Uterus (tissue), 3 donors: ENCODE measurements at regions not wholly inside any gene's neighbourhood (a gene's known extent, or its start where the extent isn't known, plus 50 kb on each side); places are given as distances from the start of the nearest gene placed in this dataset.

Source experiments
- DNase-seq, 2 donors: peaks; one replicate each; pipeline ENCODE4 v3.0.0-alpha.2; 2019 to 2020
- H3K27ac ChIP-seq, 2 donors: fragments of 200-600 bp; sonication (generic); 1 replicate in 1 of 2; 2 replicates in 1 of 2; pipeline ENCODE4 v1.5.1; 2016 to 2018
- H3K27me3 ChIP-seq, 2 donors: fragments of 200-600 bp; sonication (generic); one replicate each; pipeline ENCODE4 v1.5.1; 2018 to 2019; ENCODE audit warnings: control low read depth in 1 of 2
- H3K36me3 ChIP-seq, 2 donors: fragments of 200-600 bp; sonication (generic); one replicate each; pipeline ENCODE4 v1.5.1; 2019; ENCODE audit warnings: control low read depth in 1 of 2
- H3K4me1 ChIP-seq, 2 donors: fragments of 200-600 bp; sonication (generic); one replicate each; pipeline ENCODE4 v1.5.1; 2018 to 2019; ENCODE audit warnings: control low read depth in 1 of 2
- H3K4me3 ChIP-seq, 2 donors: fragments of 200-600 bp; sonication (generic); 1 replicate in 1 of 2; 2 replicates in 1 of 2; pipeline ENCODE4 v1.5.1; 2018 to 2019; ENCODE audit warnings: mild to moderate bottlenecking in 1 of 2
- H3K9me3 ChIP-seq, 2 donors: fragments of 200-600 bp; sonication (generic); one replicate each; pipeline ENCODE4 v1.5.1; 2019; ENCODE audit warnings: control low read depth in 1 of 2
- CTCF ChIP-seq, 4 experiments: fragments of 200-600 bp in 2 of 4; fragments of 450-650 bp in 2 of 4; sonication (generic) in 2 of 4; IDR thresholded peaks; one replicate each; pipeline ENCODE4 v1.5.1; 2016 to 2019; ENCODE audit warnings: antibody characterized with exemption in 4 of 4, mild to moderate bottlenecking in 2 of 4, moderate library complexity in 1 of 4
- POLR2A ChIP-seq, 2 donors: fragments of 450-650 bp; IDR thresholded peaks; one replicate each; pipeline ENCODE4 v1.6.1; 2016; ENCODE audit warnings: antibody characterized with exemption in 2 of 2, mild to moderate bottlenecking in 1 of 2, moderate library complexity in 1 of 2
- intact Hi-C: fragments of 100-400 bp; cut with DNase I; formaldehyde crosslinking; loops from one replicate; pipeline ENCODE4 v1.15.1; 2023; ENCODE audit warnings: low total_unique reads
- donor health status: DM: yes; HTN: yes; CAD: no.

GRCh38 chr16:86024210-86024609 is 125.2 kb downstream of the IRF8 start:
- Histone ChIP-seq H3K4me3 (no peak overlapping the region), H3K36me3 (no peaks in the 10 kb centered on the region), H3K9me3 (peaks cover 0 to 4% of the 10 kb centered on the region in 2 donors), H3K27ac (no peak overlapping the region), H3K4me1 (no peaks in the 10 kb centered on the region), H3K27me3 (peaks cover 0 to 3% of the 10 kb centered on the region in 2 donors)
- DNase-seq: no peak
- intact Hi-C loops: no loop called here
- TF ChIP-seq POLR2A (IDR thresholded peaks at IDR 0.05): no peak
- no peak for TF ChIP-seq CTCF (IDR thresholded peaks at IDR 0.05)

- intact Hi-C loops: no loop called here
- Histone ChIP-seq H3K9me3 (peaks cover 0 to 4% of the 10 kb centered on the region in 2 donors), H3K27me3 (peaks cover 0 to 3% of the 10 kb centered on the region in 2 donors), H3K4me3 (no peak overlapping the region), H3K4me1 (no peaks in the 10 kb centered on the region), H3K36me3 (no peaks in the 10 kb centered on the region), H3K27ac (no peak overlapping the region)
- no peak for TF ChIP-seq POLR2A (IDR thresholded peaks at IDR 0.05)
- no peak for TF ChIP-seq CTCF (IDR thresholded peaks at IDR 0.05)
- DNase-seq: no peak
Observed at GRCh38 chr16:86025706-86026105, 126.7 kb downstream of the IRF8 start.

GRCh38 chr16:86026171-86026910 is 127.4 kb downstream of the IRF8 start:
- TF ChIP-seq POLR2A (IDR thresholded peaks at IDR 0.05) (no peak), CTCF (IDR thresholded peaks at IDR 0.05) (no peak)
- Histone ChIP-seq H3K36me3 (no peaks in the 10 kb centered on the region), H3K9me3 (peaks cover 0 to 4% of the 10 kb centered on the region in 2 donors), H3K27me3 (peaks cover 0 to 6% of the 10 kb centered on the region in 2 donors), H3K4me1 (no peaks in the 10 kb centered on the region), H3K27ac (no peak overlapping the region), H3K4me3 (no peak overlapping the region)
- intact Hi-C loops: no loop called here
- no peak for DNase-seq

- H3K27ac ChIP-seq: no peak overlapping the region
- no peak overlapping the region for H3K4me3 ChIP-seq
- no peaks in the 10 kb centered on the region for H3K36me3 ChIP-seq
- no peak for TF ChIP-seq CTCF (IDR thresholded peaks at IDR 0.05)
- no peak for TF ChIP-seq POLR2A (IDR thresholded peaks at IDR 0.05)
- intact Hi-C loops: no loop called here
- H3K9me3 ChIP-seq: peaks cover 0 to 4% of the 10 kb centered on the region in 2 donors
- H3K4me1 ChIP-seq: no peaks in the 10 kb centered on the region
- H3K27me3 ChIP-seq: peaks cover 0 to 7% of the 10 kb centered on the region in 2 donors
- no peak for DNase-seq
Observed at GRCh38 chr16:86026916-86027315, 128.0 kb downstream of the IRF8 start.

GRCh38 chr16:86027373-86028126 is 128.6 kb downstream of the IRF8 start:
- H3K4me1 ChIP-seq: no peaks in the 10 kb centered on the region
- peaks cover 0 to 7% of the 10 kb centered on the region in 2 donors for H3K27me3 ChIP-seq
- no peak overlapping the region for H3K27ac ChIP-seq
- H3K36me3 ChIP-seq: no peaks in the 10 kb centered on the region
- no peak for DNase-seq
- no peak for TF ChIP-seq CTCF (IDR thresholded peaks at IDR 0.05)
- no peak for TF ChIP-seq POLR2A (IDR thresholded peaks at IDR 0.05)
- intact Hi-C loops: no loop called here
- no peak overlapping the region for H3K4me3 ChIP-seq
- H3K9me3 ChIP-seq: peaks cover 0 to 4% of the 10 kb centered on the region in 2 donors
